Memory B cell (primary cell): ENCODE measurements at regions not wholly inside any gene's neighbourhood (a gene's known extent, or its start where the extent isn't known, plus 50 kb on each side); places are given as distances from the start of the nearest gene placed in this dataset.
"Not testable (repeated sequence)": the region's sequence is repeated elsewhere in the genome, so short reads cannot be mapped to it uniquely, and the experiment has no call there.

Experiments used
- ATAC-seq: fragments of 150-1000 bp; cut with Tn5 transposase; 2 replicates; pipeline ENCODE4 v1.10.0; 2021; ENCODE audit warnings: low read depth, mild to moderate bottlenecking, moderate library complexity
- DNase-seq, 2 donors: peaks; one replicate each; pipeline ENCODE4 v3.0.0; 2022; ENCODE audit warnings: low spot score in 2 of 2
- H3K27ac Mint-ChIP-seq: one replicate; pipeline ENCODE4 v1.8.0; 2022; ENCODE audit warnings: mild to moderate bottlenecking, moderate library complexity, mixed read lengths
- H3K27me3 Mint-ChIP-seq: one replicate; pipeline ENCODE4 v1.8.0; 2022; ENCODE audit warnings: mixed read lengths
- H3K36me3 Mint-ChIP-seq: one replicate; pipeline ENCODE4 v1.8.0; 2022; ENCODE audit warnings: mild to moderate bottlenecking, mixed read lengths
- H3K4me1 Mint-ChIP-seq: one replicate; pipeline ENCODE4 v1.8.0; 2022; ENCODE audit warnings: mixed read lengths
- H3K4me3 Mint-ChIP-seq: one replicate; pipeline ENCODE4 v1.8.0; 2022; ENCODE audit warnings: mild to moderate bottlenecking, moderate library complexity, mixed read lengths
- H3K9me3 Mint-ChIP-seq: one replicate; pipeline ENCODE4 v1.8.0; 2022; ENCODE audit warnings: mixed read lengths

GRCh38 chr7:121529003-121529402, 132.9 kb upstream of the FAM3C start:
- H3K4me3 Mint-ChIP-seq, result no peak overlapping the region
- peaks cover 4% of the 10 kb centered on the region for H3K4me1 Mint-ChIP-seq
- no peak for DNase-seq
- H3K9me3 Mint-ChIP-seq, result no peaks in the 10 kb centered on the region
- H3K27me3 Mint-ChIP-seq, result peaks cover 1% of the 10 kb centered on the region
- no peak for ATAC-seq
- H3K36me3 Mint-ChIP-seq, result no peaks in the 10 kb centered on the region
- H3K27ac Mint-ChIP-seq, result no peak overlapping the region

- H3K9me3 Mint-ChIP-seq, H3K27ac Mint-ChIP-seq, ATAC-seq, DNase-seq, H3K27me3 Mint-ChIP-seq, H3K4me3 Mint-ChIP-seq, H3K4me1 Mint-ChIP-seq, H3K36me3 Mint-ChIP-seq: not testable (repeated sequence)
Measured at GRCh38 chr7:121526210-121526609, 130.1 kb upstream of the FAM3C start.

GRCh38 chr7:121525155-121525819, 129.2 kb upstream of the FAM3C start:
- ATAC-seq, result no peak
- no peak for DNase-seq
- Mint-ChIP-seq H3K9me3 (no peaks in the 10 kb centered on the region), H3K36me3 (no peaks in the 10 kb centered on the region), H3K27ac (no peak overlapping the region), H3K27me3 (peaks cover 1% of the 10 kb centered on the region), H3K4me3 (no peak overlapping the region), H3K4me1 (peaks cover 2% of the 10 kb centered on the region)

- H3K4me1 Mint-ChIP-seq, result peaks cover 7% of the 10 kb centered on the region
- H3K9me3 Mint-ChIP-seq, result peaks cover 4% of the 10 kb centered on the region
- H3K36me3 Mint-ChIP-seq, result no peaks in the 10 kb centered on the region
- H3K27me3 Mint-ChIP-seq, result peaks cover 1% of the 10 kb centered on the region
- H3K4me3 Mint-ChIP-seq, result no peak overlapping the region
- ATAC-seq (no peak), DNase-seq (no peak)
- H3K27ac Mint-ChIP-seq, result no peak overlapping the region
Measured at GRCh38 chr7:121521711-121522400, 125.7 kb upstream of the FAM3C start.

DNA sequence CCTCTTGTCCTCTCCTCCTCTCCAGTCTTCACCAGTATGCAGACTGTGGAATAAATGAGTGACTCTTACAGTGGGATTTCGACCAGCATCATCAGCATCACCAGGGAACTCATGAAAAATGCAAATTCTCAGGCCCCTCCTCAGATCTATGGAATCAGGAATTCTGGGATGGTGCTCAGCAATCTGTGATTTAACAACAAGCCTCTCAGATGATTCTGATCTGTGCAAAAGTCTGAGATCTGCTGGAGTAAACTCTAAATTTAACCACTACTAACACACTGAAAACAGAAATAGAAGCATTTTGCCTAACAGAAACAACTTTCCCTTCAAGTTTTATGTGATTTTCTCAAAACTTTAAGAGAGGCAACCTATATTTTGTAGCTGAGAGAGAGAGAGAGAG, 124.8 kb upstream of the FAM3C start:
- H3K27ac Mint-ChIP-seq, result no peak overlapping the region
- DNase-seq (no peak), ATAC-seq (no peak)
- H3K4me1 Mint-ChIP-seq, result peaks cover 7% of the 10 kb centered on the region
- no peak overlapping the region for H3K4me3 Mint-ChIP-seq
- peaks cover 4% of the 10 kb centered on the region for H3K9me3 Mint-ChIP-seq
- H3K27me3 Mint-ChIP-seq, result peaks cover 1% of the 10 kb centered on the region
- no peaks in the 10 kb centered on the region for H3K36me3 Mint-ChIP-seq

- H3K4me1 Mint-ChIP-seq, result peaks cover 7% of the 10 kb centered on the region
- H3K36me3 Mint-ChIP-seq, result no peaks in the 10 kb centered on the region
- no peak overlapping the region for H3K27ac Mint-ChIP-seq
Measured at GRCh38 chr7:121519548-121520521, 123.7 kb upstream of the FAM3C start.

GRCh38 chr7:121517591-121517990, 121.5 kb upstream of the FAM3C start:
- DNase-seq (no peak), ATAC-seq (no peak)
- H3K27me3 Mint-ChIP-seq, result no peaks in the 10 kb centered on the region
- peaks cover 7% of the 10 kb centered on the region for H3K4me1 Mint-ChIP-seq
- H3K36me3 Mint-ChIP-seq, result no peaks in the 10 kb centered on the region
- H3K9me3 Mint-ChIP-seq, result peaks cover 4% of the 10 kb centered on the region
- H3K27ac Mint-ChIP-seq, result no peak overlapping the region
- H3K4me3 Mint-ChIP-seq, result no peak overlapping the region

More at GRCh38 chr7:121519548-121520521, 123.7 kb upstream of the FAM3C start:
- DNase-seq, result no peak
- Mint-ChIP-seq H3K9me3 (peaks cover 4% of the 10 kb centered on the region), H3K27me3 (peaks cover 1% of the 10 kb centered on the region), H3K4me3 (no peak overlapping the region)
- peak; percentile 44 for ATAC-seq

DNA sequence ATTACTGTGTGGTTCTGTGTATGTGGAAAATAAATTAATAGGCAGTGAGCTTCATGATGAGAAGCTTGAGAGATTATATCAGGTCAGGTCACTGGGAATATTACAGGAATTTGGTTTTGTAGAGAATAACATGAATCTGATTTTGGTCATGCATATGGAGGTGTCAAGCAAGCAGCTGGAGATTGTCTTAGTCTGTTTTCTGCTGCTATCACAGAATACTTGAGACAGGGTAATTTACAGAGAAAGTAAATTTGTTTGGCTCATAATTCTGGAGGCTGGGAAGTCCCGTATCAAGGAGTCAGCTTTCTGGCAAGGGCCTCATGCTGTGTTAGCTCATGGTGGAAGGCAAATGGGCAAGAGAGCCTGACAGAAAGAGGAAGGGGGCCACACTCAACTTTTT, 120.7 kb upstream of the FAM3C start:
- H3K9me3 Mint-ChIP-seq, result peaks cover 6% of the 10 kb centered on the region
- no peaks in the 10 kb centered on the region for H3K27me3 Mint-ChIP-seq
- H3K4me3 Mint-ChIP-seq, result no peak overlapping the region
- ATAC-seq (no peak), DNase-seq (no peak)
- no peak overlapping the region for H3K27ac Mint-ChIP-seq
- H3K4me1 Mint-ChIP-seq, result peaks cover 7% of the 10 kb centered on the region
- H3K36me3 Mint-ChIP-seq, result peaks cover 2% of the 10 kb centered on the region

DNA sequence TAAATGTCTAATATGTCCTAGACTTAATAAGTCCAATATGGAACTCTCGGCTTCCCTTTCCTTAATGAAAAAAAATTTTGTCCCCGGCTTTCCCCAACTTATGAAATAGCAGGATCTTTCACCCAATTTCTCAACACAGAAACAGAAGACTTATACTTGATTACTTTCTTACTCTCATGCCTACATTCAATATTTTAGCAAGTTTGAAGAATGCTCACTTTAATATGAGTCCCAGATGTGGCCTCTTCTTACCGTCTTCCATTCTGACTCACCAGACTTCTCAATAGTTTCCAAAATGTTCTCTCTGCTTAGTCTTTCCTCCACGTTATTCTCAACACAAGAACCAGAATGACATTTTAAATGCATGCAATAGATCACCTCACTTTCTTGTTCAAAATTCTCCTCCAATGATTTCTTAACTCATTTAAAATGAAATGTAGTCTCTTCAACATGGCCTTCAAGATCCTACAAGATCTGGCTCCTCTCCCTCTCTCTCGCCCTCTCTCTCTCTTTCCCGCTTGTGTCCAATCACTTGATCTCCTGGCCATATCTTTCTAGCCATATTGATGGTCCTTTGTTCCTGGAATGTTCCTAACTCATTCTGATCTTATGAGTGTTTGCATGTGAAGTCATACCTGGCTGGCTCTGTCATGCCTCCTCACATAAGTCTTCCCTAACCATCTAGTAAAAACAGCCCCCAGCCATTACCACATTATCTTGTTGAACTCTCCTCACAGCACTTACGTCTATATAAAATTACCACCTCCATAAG, 119.7 kb upstream of the FAM3C start:
- Mint-ChIP-seq H3K4me1 (peaks cover 7% of the 10 kb centered on the region), H3K27me3 (no peaks in the 10 kb centered on the region), H3K36me3 (peaks cover 2% of the 10 kb centered on the region), H3K4me3 (no peak overlapping the region), H3K27ac (no peak overlapping the region), H3K9me3 (peaks cover 10% of the 10 kb centered on the region)
- no peak for ATAC-seq
- DNase-seq, result no peak

GRCh38 chr7:121515229-121515628, 119.1 kb upstream of the FAM3C start:
- ATAC-seq, result no peak
- H3K27ac Mint-ChIP-seq, result no peak overlapping the region
- no peak overlapping the region for H3K4me3 Mint-ChIP-seq
- H3K36me3 Mint-ChIP-seq, result peaks cover 2% of the 10 kb centered on the region
- no peak for DNase-seq
- H3K4me1 Mint-ChIP-seq, result peaks cover 7% of the 10 kb centered on the region
- H3K27me3 Mint-ChIP-seq, result no peaks in the 10 kb centered on the region
- peaks cover 10% of the 10 kb centered on the region for H3K9me3 Mint-ChIP-seq

GRCh38 chr7:121513105-121513504, 117.0 kb upstream of the FAM3C start:
- H3K4me1 Mint-ChIP-seq, result peaks cover 4% of the 10 kb centered on the region
- H3K36me3 Mint-ChIP-seq, result peaks cover 2% of the 10 kb centered on the region
- ATAC-seq, result no peak
- no peak overlapping the region for H3K4me3 Mint-ChIP-seq
- H3K27ac Mint-ChIP-seq, result no peak overlapping the region
- H3K9me3 Mint-ChIP-seq, result peaks cover 9% of the 10 kb centered on the region
- no peak for DNase-seq
- H3K27me3 Mint-ChIP-seq, result peaks cover 3% of the 10 kb centered on the region

DNA sequence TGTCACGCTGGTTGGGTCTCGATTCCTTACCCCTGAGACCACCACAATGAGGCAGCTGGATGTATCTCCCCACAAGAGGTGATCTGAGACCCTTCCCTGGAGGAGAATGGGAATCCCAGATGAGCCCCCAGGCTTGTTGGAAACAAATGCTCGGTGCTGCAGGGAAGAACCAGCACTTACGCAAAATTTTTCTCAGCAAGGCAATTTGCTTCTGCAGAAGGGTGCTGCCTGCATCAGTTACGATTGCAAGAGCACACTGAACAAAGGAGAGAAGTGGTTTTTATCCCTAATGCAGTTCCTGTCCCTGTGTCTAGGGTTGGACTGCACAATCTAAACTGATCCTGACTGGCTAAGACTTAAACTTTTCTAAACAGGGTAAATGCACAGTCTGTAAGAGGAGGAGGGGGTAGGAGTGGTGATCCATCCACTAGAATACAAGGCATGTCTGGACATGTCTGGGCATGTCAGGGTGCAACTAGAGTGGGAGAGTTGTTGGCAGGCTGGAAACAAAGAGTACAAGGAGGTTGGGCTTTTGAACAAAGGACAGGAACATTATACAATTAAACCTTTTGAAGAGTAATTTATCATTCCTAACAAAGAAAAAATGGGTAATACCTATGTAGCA, 114.9 kb upstream of the FAM3C start:
- ATAC-seq, result no peak
- Mint-ChIP-seq H3K4me3 (no peak overlapping the region), H3K27ac (no peak overlapping the region), H3K9me3 (peaks cover 18% of the 10 kb centered on the region), H3K36me3 (peaks cover 9% of the 10 kb centered on the region), H3K27me3 (peaks cover 3% of the 10 kb centered on the region), H3K4me1 (no peaks in the 10 kb centered on the region)
- DNase-seq, result no peak

DNA sequence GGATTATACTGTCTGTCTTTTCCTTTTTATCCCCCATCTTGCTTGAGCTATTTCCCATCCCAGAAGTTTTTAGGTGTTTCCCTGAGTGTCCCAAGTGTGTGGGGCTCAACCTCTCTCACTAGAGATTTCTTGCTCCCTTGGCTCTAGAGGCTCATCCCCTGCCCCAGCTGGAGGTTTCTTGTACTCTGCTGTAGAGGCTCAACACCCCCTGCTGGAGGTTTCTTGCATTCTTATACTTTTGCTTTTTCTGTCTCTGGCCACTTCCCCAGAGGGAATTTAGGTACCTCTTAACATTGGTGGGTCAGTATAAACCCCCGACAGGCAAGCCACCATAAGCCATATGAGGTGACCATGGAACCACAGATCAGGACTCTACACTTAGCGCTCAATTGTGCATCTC, 114.2 kb upstream of the FAM3C start:
- DNase-seq, result no peak
- ATAC-seq, result no peak
- Mint-ChIP-seq H3K27me3 (peaks cover 3% of the 10 kb centered on the region), H3K27ac (no peak overlapping the region), H3K4me1 (no peaks in the 10 kb centered on the region), H3K36me3 (peaks cover 9% of the 10 kb centered on the region), H3K9me3 (peaks cover 23% of the 10 kb centered on the region), H3K4me3 (no peak overlapping the region)
